Natural killer cell treated with Interleukin-12 subunit alpha and Interleukin-12 subunit beta and Interleukin-15 and Interleukin-18, amount 100 ng/mL, for 72 hours (primary cell): ENCODE measurements at regions not wholly inside any gene's neighbourhood (a gene's known extent, or its start where the extent isn't known, plus 50 kb on each side); places are given as distances from the start of the nearest gene placed in this dataset.
"Not testable (repeated sequence)": the region's sequence is repeated elsewhere in the genome, so short reads cannot be mapped to it uniquely, and the experiment has no call there.

Source experiments
- ATAC-seq, 2 donors: fragments of 150-1000 bp; cut with Tn5 transposase in 1 of 2; sonication (Bioruptor Pico), chemical (Tn5 transposase) in 1 of 2; 2 replicates each; pipeline ENCODE4 v1.10.0; 2021
- DNase-seq: peaks from one replicate; pipeline ENCODE4 v3.0.0; 2022; ENCODE audit warnings: low spot score
- H3K27ac Mint-ChIP-seq, 2 donors: 1 replicate in 1 of 2; 2 replicates in 1 of 2; pipeline ENCODE4 v1.8.0; 2022; ENCODE audit warnings: mixed read lengths in 2 of 2, mild to moderate bottlenecking in 1 of 2, moderate library complexity in 1 of 2
- H3K27me3 Mint-ChIP-seq, 2 donors: 1 replicate in 1 of 2; 2 replicates in 1 of 2; pipeline ENCODE4 v1.8.0; 2022; ENCODE audit warnings: mixed read lengths in 2 of 2
- H3K36me3 Mint-ChIP-seq: one replicate; pipeline ENCODE4 v1.8.0; 2022; ENCODE audit warnings: mixed read lengths
- H3K4me1 Mint-ChIP-seq, 2 donors: 1 replicate in 1 of 2; 2 replicates in 1 of 2; pipeline ENCODE4 v1.8.0; 2022; ENCODE audit warnings: low read depth in 2 of 2, mixed read lengths in 2 of 2, mild to moderate bottlenecking in 1 of 2
- H3K4me3 Mint-ChIP-seq: one replicate; pipeline ENCODE4 v1.8.0; 2022; ENCODE audit warnings: mixed read lengths
- H3K9me3 Mint-ChIP-seq: 2 replicates; pipeline ENCODE4 v1.8.0; 2022; ENCODE audit warnings: mixed read lengths

DNA sequence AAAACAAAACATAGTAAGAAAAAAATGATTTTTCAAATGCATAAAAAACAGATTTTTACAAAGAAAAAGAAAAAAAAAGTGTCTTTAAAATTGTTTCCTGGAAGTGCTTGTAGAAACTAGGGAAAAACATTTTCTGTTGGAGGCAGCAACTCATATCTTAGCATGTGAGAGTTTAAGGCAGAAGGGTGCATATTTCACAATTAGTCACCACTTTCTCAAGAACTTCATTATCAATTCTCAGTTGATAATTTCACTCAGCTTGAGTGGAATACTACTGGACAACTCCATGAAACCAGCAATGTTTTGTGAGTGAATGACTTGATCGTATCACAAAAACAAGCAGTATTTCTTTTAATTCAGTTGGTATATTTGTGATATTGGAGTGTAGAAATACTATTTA is 508.3 kb upstream of the DAB2 start:
- Mint-ChIP-seq H3K27me3 (peaks cover 30 to 54% of the 10 kb centered on the region in 2 donors), H3K36me3 (no peaks in the 10 kb centered on the region), H3K4me1 (no peaks in the 10 kb centered on the region), H3K27ac (no peak overlapping the region), H3K9me3 (no peaks in the 10 kb centered on the region), H3K4me3 (no peak overlapping the region)
- no peak for ATAC-seq
- no peak for DNase-seq

DNA sequence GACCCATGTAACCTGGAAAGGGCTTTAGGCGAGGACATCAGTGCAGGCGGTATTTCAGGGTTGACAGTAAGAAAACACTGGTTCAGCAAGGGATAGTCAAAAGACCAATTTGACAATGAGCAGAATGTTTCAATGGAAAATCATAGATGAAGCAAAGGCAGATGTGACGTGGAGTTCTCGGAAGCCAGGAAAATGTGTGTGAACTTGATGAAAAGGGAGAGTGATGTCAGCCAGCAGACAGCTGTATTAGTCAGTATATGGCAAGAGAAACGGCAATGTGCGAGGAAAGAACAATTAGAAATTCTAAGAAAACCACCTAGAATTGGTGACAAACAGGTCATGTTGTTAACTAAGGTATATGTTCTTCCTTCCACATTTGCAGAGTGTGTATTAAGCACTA is 503.9 kb upstream of the DAB2 start:
- Mint-ChIP-seq H3K27ac (no peak overlapping the region), H3K4me1 (no peaks in the 10 kb centered on the region), H3K36me3 (no peaks in the 10 kb centered on the region), H3K27me3 (peaks cover 33 to 48% of the 10 kb centered on the region in 2 donors), H3K9me3 (no peaks in the 10 kb centered on the region), H3K4me3 (no peak overlapping the region)
- ATAC-seq = no peak
- no peak for DNase-seq

DNA sequence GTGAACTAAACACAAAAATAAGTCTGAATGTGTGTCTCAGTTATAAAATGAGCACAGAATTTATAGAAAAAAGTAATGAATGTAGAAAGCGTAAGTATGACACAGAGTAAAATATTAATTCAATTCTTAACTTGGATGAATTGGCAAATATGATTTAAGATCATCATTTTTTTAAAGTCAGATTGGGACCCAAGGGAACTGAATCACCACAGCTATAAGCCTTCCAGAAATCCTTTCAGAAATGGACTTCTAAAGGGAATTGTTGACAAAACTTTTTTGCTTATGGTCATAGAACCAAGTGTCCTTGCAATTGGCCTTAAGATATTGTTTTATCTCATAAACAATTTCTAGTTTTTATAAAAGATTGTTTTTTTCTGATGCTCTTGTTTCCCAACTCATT is 495.1 kb upstream of the DAB2 start:
- no peak for ATAC-seq
- H3K27me3 Mint-ChIP-seq = peaks cover 4 to 7% of the 10 kb centered on the region in 2 donors
- H3K4me3 Mint-ChIP-seq = no peak overlapping the region
- H3K4me1 Mint-ChIP-seq = no peaks in the 10 kb centered on the region
- no peaks in the 10 kb centered on the region for H3K36me3 Mint-ChIP-seq
- no peak for DNase-seq
- H3K9me3 Mint-ChIP-seq = no peaks in the 10 kb centered on the region
- no peak overlapping the region for H3K27ac Mint-ChIP-seq

DNA sequence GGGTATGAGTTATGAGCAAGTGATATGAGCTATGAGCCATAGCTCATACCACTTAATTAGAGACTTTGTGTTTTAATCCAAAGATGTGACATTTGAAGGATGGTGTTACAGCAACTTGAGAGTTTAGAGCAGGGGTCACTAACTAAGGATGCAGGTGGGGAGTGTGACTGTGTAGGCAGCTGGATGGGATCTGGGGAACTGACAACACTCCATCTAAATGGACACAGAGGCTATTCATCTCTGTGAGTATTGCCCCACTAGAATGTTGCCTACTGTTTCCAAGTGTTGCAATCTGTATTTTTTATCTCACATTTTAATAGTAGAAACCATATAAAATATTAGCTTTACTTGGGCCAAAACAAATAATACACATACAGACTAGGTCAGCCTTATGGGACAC is 488.1 kb upstream of the DAB2 start:
- Mint-ChIP-seq H3K4me3 (no peak overlapping the region), H3K36me3 (no peaks in the 10 kb centered on the region), H3K27me3 (peaks cover 11 to 35% of the 10 kb centered on the region in 2 donors), H3K9me3 (no peaks in the 10 kb centered on the region), H3K27ac (no peak overlapping the region), H3K4me1 (no peaks in the 10 kb centered on the region)
- no peak for ATAC-seq
- DNase-seq = no peak

DNA sequence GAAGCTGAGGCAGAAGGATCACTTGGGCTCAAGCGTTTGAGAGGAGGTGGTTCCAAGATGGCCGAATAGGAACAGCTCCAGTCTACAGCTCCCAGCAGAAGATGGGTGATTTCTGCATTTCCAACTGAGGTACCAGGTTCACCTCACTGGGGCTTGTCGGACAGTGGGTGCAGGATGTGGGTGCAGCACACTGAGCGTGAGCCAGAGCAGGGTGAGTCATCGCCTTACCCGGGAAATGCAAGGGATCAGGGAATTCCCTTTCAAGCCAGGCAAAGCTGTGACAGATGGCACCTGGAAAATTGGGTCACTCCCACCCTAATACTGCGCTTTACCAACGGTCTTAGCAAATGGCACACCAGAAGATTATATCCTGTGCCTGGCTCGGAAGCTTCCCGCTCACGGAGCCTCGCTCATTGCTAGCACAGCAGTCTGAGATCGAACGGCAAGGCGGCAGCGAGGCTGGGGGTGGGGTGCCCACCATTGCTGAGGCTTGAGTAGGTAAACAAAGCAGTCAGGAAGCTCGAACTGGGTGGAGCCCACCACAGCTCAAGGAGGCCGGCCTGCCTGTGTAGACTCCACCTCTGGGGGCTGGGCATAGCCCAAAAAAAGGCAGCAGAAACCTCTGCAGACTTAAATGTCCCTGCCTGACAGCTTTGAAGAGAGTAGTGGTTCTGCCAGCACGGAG is 482.6 kb upstream of the DAB2 start:
- H3K27ac Mint-ChIP-seq, ATAC-seq, H3K4me3 Mint-ChIP-seq, H3K9me3 Mint-ChIP-seq, H3K36me3 Mint-ChIP-seq, DNase-seq, H3K4me1 Mint-ChIP-seq: not testable (repeated sequence)
- H3K27me3 Mint-ChIP-seq = peaks cover 16 to 30% of the 10 kb centered on the region in 2 donors

DNA sequence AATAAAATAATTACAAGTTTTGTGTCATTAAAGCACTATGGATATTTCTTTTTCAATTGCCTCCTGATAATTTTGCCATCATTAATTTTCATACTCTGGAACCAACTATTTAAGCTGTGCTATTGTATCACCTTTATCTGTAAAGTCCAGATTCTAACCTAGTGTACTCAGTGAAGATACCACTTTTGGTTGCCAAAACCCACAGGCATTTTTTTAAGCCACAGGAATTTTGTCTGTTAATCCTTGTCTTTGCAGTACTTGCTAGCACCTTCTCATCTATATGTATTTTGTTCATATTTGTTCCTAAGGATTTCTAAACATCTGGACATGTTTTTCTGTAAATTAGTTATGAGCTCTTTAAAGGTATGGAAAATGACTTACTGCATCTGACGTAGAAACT is 481.4 kb upstream of the DAB2 start:
- Mint-ChIP-seq H3K4me1 (no peaks in the 10 kb centered on the region), H3K27me3 (peaks cover 14 to 33% of the 10 kb centered on the region in 2 donors), H3K4me3 (no peak overlapping the region), H3K27ac (no peak overlapping the region), H3K36me3 (no peaks in the 10 kb centered on the region), H3K9me3 (no peaks in the 10 kb centered on the region)
- DNase-seq (no peak), ATAC-seq (no peak)

DNA sequence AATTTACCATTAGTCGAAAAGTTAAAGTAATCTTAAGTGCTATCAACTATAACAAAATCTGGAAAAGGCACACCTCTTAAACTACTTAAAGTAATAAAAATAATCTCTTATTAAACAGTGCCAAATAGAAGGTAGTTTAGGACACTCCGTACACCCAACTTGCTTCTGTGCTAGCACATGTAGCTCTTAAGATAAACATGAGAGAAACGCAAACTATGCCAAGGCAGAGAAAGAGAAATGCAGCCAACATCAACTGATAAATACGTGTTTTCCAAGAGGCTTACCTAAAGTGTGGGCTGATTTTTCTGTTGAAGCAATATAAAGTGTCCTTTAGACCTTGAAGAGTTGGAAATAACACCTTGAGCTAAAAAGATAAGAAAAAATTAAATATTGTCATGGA is 480.6 kb upstream of the DAB2 start:
- Mint-ChIP-seq H3K9me3 (no peaks in the 10 kb centered on the region), H3K4me3 (no peak overlapping the region), H3K27me3 (peaks cover 16 to 38% of the 10 kb centered on the region in 2 donors), H3K36me3 (no peaks in the 10 kb centered on the region), H3K27ac (no peak overlapping the region), H3K4me1 (no peaks in the 10 kb centered on the region)
- ATAC-seq (no peak), DNase-seq (no peak)

DNA sequence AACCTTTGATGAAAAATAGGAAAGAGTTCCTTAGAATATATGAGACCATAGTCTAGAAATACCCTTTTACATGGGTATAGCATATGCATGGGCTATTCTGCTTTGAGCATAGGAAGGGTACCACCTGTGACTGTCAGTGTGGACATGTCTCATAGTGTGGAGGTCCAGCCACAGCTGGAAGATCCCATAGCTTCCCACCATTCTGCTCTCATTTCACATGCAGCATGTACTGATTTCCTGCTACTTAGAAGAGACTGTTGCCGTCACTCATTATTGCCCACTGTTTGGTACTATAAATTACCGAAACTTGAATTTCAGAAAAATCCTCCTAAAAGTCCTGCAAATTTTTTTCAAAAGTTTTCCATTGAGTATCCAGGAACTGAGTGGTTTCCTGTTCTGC is 477.8 kb upstream of the DAB2 start:
- H3K4me3 Mint-ChIP-seq = no peak overlapping the region
- DNase-seq (no peak), ATAC-seq (no peak)
- no peaks in the 10 kb centered on the region for H3K36me3 Mint-ChIP-seq
- H3K4me1 Mint-ChIP-seq = no peaks in the 10 kb centered on the region
- peaks cover 17 to 39% of the 10 kb centered on the region in 2 donors for H3K27me3 Mint-ChIP-seq
- H3K27ac Mint-ChIP-seq = no peak overlapping the region
- H3K9me3 Mint-ChIP-seq = no peaks in the 10 kb centered on the region

DNA sequence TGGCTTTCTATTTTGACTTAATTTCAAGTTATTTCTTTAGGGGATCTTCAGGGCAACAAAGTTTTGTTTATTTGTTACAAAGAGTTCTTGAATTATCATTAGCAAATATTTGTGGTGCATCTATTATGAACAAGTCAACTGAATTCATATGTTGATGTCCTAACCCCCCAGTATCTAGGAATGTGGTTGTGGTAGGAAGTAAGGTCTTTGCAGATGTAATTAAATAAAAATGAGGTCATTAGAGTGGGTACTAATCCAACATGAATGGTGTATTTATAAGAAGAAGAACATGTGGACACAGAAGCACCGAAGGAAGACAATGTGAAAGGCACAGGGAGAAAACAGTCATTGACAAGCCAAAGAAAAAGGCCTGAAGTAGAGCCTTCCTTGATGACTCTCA is 474.0 kb upstream of the DAB2 start:
- Mint-ChIP-seq H3K4me3 (no peak overlapping the region), H3K27ac (no peak overlapping the region), H3K9me3 (no peaks in the 10 kb centered on the region), H3K27me3 (peaks cover 21 to 43% of the 10 kb centered on the region in 2 donors), H3K36me3 (no peaks in the 10 kb centered on the region), H3K4me1 (no peaks in the 10 kb centered on the region)
- no peak for DNase-seq
- ATAC-seq = no peak

DNA sequence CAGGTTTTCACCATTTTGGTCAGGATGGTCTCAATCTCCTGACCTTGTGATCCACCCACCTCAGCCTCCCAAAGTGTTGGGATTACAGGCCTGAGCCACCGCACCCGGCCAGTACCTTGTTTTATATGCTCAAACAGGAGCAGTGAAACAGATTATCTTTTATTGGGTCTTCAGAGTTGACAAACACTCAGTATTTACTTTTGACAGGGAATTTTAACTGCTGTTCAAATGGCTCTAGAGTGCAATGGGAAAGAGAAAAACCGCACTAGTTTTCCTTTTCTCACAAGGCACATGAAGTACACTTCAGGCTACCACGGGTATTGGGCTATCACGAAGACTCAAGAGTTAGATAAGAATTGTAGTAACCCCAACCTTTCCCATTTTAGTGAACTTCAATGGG is 471.9 kb upstream of the DAB2 start:
- H3K36me3 Mint-ChIP-seq = no peaks in the 10 kb centered on the region
- H3K27me3 Mint-ChIP-seq = peaks cover 17 to 40% of the 10 kb centered on the region in 2 donors
- no peak overlapping the region for H3K27ac Mint-ChIP-seq
- H3K4me1 Mint-ChIP-seq = no peaks in the 10 kb centered on the region
- no peaks in the 10 kb centered on the region for H3K9me3 Mint-ChIP-seq
- no peak overlapping the region for H3K4me3 Mint-ChIP-seq
- ATAC-seq (no peak), DNase-seq (no peak)

DNA sequence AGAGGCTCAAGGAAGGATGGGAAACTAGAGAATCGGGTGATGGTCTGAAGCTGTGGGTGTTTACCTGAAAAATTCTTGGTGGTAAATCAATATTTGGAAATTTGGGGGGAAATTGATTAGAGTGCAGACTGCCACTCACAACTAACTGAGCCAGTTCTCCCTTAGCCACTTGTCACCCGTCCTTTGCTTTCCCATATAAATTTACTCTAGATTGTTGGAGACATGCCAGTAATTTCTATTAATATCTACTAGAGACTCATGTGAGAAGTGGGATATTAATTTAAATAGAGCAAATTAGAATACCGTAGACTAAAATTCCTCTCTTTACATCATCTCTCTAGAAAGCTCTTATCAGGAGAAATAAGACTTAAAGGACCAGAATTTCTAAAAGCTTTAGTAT is 471.3 kb upstream of the DAB2 start:
- H3K9me3 Mint-ChIP-seq = no peaks in the 10 kb centered on the region
- DNase-seq (no peak), ATAC-seq (no peak)
- no peak overlapping the region for H3K4me3 Mint-ChIP-seq
- no peaks in the 10 kb centered on the region for H3K4me1 Mint-ChIP-seq
- H3K27me3 Mint-ChIP-seq = peaks cover 18 to 38% of the 10 kb centered on the region in 2 donors
- no peak overlapping the region for H3K27ac Mint-ChIP-seq
- no peaks in the 10 kb centered on the region for H3K36me3 Mint-ChIP-seq

DNA sequence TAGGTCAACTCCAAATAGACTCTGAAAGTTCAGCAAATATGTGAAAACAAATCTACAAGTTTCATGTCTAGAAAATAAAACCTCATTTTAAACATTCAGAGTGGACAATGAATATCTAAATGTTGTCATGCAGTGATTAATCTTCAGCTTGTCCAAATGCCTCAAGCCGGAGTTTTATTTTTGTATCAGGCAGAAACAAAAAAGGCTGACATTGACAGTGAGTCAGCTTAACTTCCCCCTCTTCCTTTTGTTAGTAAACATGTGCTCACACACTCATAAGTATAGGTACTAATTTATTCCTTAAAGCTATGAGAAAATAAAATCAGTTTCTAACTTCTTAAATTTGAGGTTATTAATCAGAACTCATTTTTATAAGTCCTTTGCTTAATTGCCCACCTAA is 467.9 kb upstream of the DAB2 start:
- no peak for ATAC-seq
- Mint-ChIP-seq H3K4me1 (no peaks in the 10 kb centered on the region), H3K9me3 (no peaks in the 10 kb centered on the region)

DNA sequence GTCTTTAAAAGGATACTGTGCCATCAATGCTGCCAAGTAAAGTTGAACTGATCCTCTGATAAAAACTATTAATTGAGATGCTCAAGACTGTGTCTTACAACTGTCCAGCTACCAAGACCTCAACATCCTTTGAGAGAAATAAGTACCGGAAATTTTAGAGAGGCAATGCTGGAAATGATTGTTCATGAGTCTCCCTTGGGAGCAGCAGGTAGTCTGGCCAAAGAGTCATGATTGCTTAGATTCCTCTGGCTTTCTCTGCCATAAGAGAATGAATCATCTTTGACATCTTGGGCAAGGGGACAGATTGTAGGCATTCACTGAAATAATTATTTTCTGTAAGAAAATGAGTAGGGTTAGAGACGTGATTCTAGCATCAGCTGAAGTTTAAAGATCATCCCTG is 466.6 kb upstream of the DAB2 start:
- Mint-ChIP-seq H3K4me3 (no peak overlapping the region), H3K36me3 (no peaks in the 10 kb centered on the region), H3K27ac (no peak overlapping the region), H3K27me3 (peaks cover 14 to 28% of the 10 kb centered on the region in 2 donors), H3K4me1 (no peaks in the 10 kb centered on the region), H3K9me3 (no peaks in the 10 kb centered on the region)
- ATAC-seq = no peak
- no peak for DNase-seq

More for the DNA sequence above, 467.9 kb upstream of the DAB2 start:
- H3K27me3 Mint-ChIP-seq = peaks cover 14 to 28% of the 10 kb centered on the region in 2 donors
- H3K27ac Mint-ChIP-seq = no peak overlapping the region
- DNase-seq = no peak
- H3K4me3 Mint-ChIP-seq = no peak overlapping the region
- no peaks in the 10 kb centered on the region for H3K36me3 Mint-ChIP-seq

DNA sequence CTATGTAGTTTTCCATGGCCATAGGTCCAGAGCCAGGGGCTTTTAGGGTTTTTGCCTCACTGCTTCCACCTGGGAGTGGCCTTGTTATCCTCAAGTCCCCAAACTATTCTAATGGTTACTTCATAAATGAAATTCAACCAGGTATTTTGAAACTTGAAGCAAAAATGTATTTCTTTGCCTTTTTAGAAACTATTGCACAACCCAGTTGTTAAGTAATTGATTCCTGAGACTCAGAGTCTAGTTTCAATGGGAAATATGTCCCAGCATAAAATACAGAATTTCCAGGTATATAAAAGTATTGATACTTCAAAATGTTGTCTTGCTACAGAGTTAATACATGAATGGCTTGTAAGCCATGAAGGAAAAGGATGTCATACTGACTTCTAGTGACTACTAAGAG is 456.2 kb upstream of the DAB2 start:
- H3K27ac Mint-ChIP-seq = no peak overlapping the region
- no peaks in the 10 kb centered on the region for H3K36me3 Mint-ChIP-seq
- no peaks in the 10 kb centered on the region for H3K4me1 Mint-ChIP-seq
- ATAC-seq (no peak), DNase-seq (no peak)
- H3K4me3 Mint-ChIP-seq = no peak overlapping the region
- peaks cover 24 to 73% of the 10 kb centered on the region in 2 donors for H3K27me3 Mint-ChIP-seq
- H3K9me3 Mint-ChIP-seq = peaks cover 3% of the 10 kb centered on the region

DNA sequence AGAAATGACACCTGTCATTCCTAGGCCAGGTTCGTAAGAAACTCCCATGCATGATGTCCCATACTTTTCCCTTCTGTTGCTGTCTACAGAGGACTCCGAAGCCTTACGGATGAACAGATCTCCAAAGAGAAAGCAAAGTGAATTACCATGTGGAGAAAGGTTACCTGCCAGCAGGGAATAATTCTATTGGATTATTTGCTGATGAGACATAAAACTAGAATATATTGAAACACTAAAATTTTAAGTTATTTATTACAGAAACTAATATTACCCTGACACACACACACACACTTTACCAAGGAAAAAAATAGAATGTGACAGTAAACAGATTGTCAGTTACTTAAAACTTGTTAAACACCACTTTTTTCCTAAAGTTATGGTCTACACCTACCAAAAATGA is 452.7 kb upstream of the DAB2 start:
- Mint-ChIP-seq H3K36me3 (no peaks in the 10 kb centered on the region), H3K4me3 (no peak overlapping the region), H3K9me3 (peaks cover 6% of the 10 kb centered on the region), H3K4me1 (no peaks in the 10 kb centered on the region), H3K27me3 (peaks cover 21 to 68% of the 10 kb centered on the region in 2 donors), H3K27ac (no peak overlapping the region)
- DNase-seq = no peak
- ATAC-seq = no peak
